ENCODE measurements at regions not wholly inside any gene's neighbourhood (a gene's known extent, or its start where the extent isn't known, plus 50 kb on each side); places are given as distances from the start of the nearest gene placed in this dataset.

GRCh38 chr9:104286799-104287198 is 192.7 kb downstream of the SMC2 start:
- DNase-seq (ENCODE audit: low spot score) = no peak
- WGBS (ENCODE audit: low lambda C conversion rate) = 0% methylated on average over 2 of the region's 2 CpGs
- no peaks in the 10 kb centered on the region for H3K27me3 ChIP-seq (ENCODE audit: control insufficient read depth in 1 of 2, insufficient read depth in 2 of 2, low read length in 2 of 2)
- CTCF ChIA-PET (ENCODE audit: low intra/inter-chr PET ratio, low total read pairs) = no interaction called here
- no peak overlapping the region for H2AFZ ChIP-seq (ENCODE audit: low read length)
- H3K79me2 ChIP-seq (ENCODE audit: insufficient read depth, low read length) = no peaks in the 10 kb centered on the region
- POLR2A ChIA-PET = no interaction called here
- H3K4me3 ChIP-seq (replicated peaks in 1 of 3; ENCODE audit: insufficient read depth in 1 of 3, low read depth in 2 of 3, low read length in 3 of 3) = no peak overlapping the region
- no peak overlapping the region for H3K27ac ChIP-seq (ENCODE audit: extremely low read length, insufficient read depth, low read length)
- in situ Hi-C loops (cut with HindIII; ENCODE audit: extremely low pct_ligation_motif_present, low pct_unique_long_range_greater_than_20kb) = no loop called here
- H3K36me3 ChIP-seq (replicated peaks in 1 of 2; ENCODE audit: control insufficient read depth in 1 of 2, insufficient read depth in 2 of 2, low read length in 2 of 2) = no peaks in the 10 kb centered on the region
- intact Hi-C loops (cut with micrococcal nuclease; ENCODE audit: unreplicated experiment) = no loop called here
- no peak for TF ChIP-seq MXD1 (CRISPR knock-in tag; IDR thresholded peaks at IDR 0.05)
- TF ChIP-seq TBX3 (IDR thresholded peaks at IDR 0.05; ENCODE audit: borderline replicate concordance) = no peak
- TF ChIP-seq ZBTB33 (CRISPR knock-in tag; IDR thresholded peaks at IDR 0.05) = no peak
- no TSS peak for BruUV-seq (replicated peaks)
- ATAC-seq = no peak
- FAIRE-seq = no peak
- no peaks in the 10 kb centered on the region for H4K20me1 ChIP-seq (ENCODE audit: insufficient read depth, low read length)
- no peak overlapping the region for H3K4me2 ChIP-seq (ENCODE audit: low read depth, low read length)
- H3K4me1 ChIP-seq (ENCODE audit: insufficient read depth, low read length) = no peaks in the 10 kb centered on the region
- H3K9me3 ChIP-seq (ENCODE audit: low read length) = no peaks in the 10 kb centered on the region
- H3K9ac ChIP-seq (ENCODE audit: insufficient read depth, low read depth, low read length) = no peak overlapping the region

- in situ Hi-C loops (cut with HindIII; ENCODE audit: extremely low pct_ligation_motif_present, low pct_unique_long_range_greater_than_20kb) (no loop called here), intact Hi-C loops (cut with micrococcal nuclease; ENCODE audit: unreplicated experiment) (no loop called here)
- ChIA-PET POLR2A (no interaction called here), CTCF (ENCODE audit: low intra/inter-chr PET ratio, low total read pairs) (no interaction called here)
- Histone ChIP-seq H3K9me3 (ENCODE audit: low read length) (no peaks in the 10 kb centered on the region), H3K9ac (ENCODE audit: insufficient read depth, low read depth, low read length) (no peak overlapping the region), H3K79me2 (ENCODE audit: insufficient read depth, low read length) (no peaks in the 10 kb centered on the region), H3K27me3 (ENCODE audit: control insufficient read depth in 1 of 2, insufficient read depth in 2 of 2, low read length in 2 of 2) (no peaks in the 10 kb centered on the region), H3K4me1 (ENCODE audit: insufficient read depth, low read length) (no peaks in the 10 kb centered on the region), H3K27ac (ENCODE audit: extremely low read length, insufficient read depth, low read length) (no peak overlapping the region), H3K4me3 (replicated peaks in 1 of 3; ENCODE audit: insufficient read depth in 1 of 3, low read depth in 2 of 3, low read length in 3 of 3) (no peak overlapping the region), H2AFZ (ENCODE audit: low read length) (no peak overlapping the region), H4K20me1 (ENCODE audit: insufficient read depth, low read length) (no peaks in the 10 kb centered on the region), H3K4me2 (ENCODE audit: low read depth, low read length) (no peak overlapping the region), H3K36me3 (replicated peaks in 1 of 2; ENCODE audit: control insufficient read depth in 1 of 2, insufficient read depth in 2 of 2, low read length in 2 of 2) (no peaks in the 10 kb centered on the region)
- no peak for DNase-seq (ENCODE audit: low spot score)
- no TSS peak for BruUV-seq (replicated peaks)
- no peak for FAIRE-seq
- WGBS (ENCODE audit: low lambda C conversion rate) = 23% methylated on average over 5 of the region's 5 CpGs
- ATAC-seq = no peak
- no peak for TF ChIP-seq TFDP1 (CRISPR knock-in tag; IDR thresholded peaks at IDR 0.05; ENCODE audit: borderline replicate concordance)
- TF ChIP-seq KAT2B (IDR thresholded peaks at IDR 0.05; ENCODE audit: borderline replicate concordance, low read depth, low read length) = no peak
- no peak for TF ChIP-seq RBM39 (IDR thresholded peaks at IDR 0.05; ENCODE audit: low read depth, low read length, poor library complexity, severe bottlenecking)
- TF ChIP-seq ZSCAN5A (CRISPR knock-in tag; IDR thresholded peaks at IDR 0.05; ENCODE audit: borderline replicate concordance) = no peak
- no peak for TF ChIP-seq ZNF512 (CRISPR knock-in tag; IDR thresholded peaks at IDR 0.05)
- TF ChIP-seq KLF9 (CRISPR knock-in tag; IDR thresholded peaks at IDR 0.05; ENCODE audit: low read depth) = no peak
- no peak for TF ChIP-seq ZEB1 (IDR thresholded peaks at IDR 0.05; ENCODE audit: insufficient replicate concordance, low read depth)
- TF ChIP-seq ZNF781 (CRISPR knock-in tag; IDR thresholded peaks at IDR 0.05; ENCODE audit: borderline replicate concordance, not compliant biosample characterization) = no peak
Measured at GRCh38 chr9:104287253-104287878, 193.3 kb downstream of the SMC2 start.
